Trophoblast cell (in vitro differentiated cells and primary cell): ENCODE measurements at regions not wholly inside any gene's neighbourhood (a gene's known extent, or its start where the extent isn't known, plus 50 kb on each side); places are given as distances from the start of the nearest gene placed in this dataset.
A peak's percentile ranks its signal among the peaks of the same experiment; 100 is the strongest.

Experiments used
- DNase-seq, 2 donors: peaks; one replicate each; pipeline ENCODE4 v3.0.0-alpha.2; 2016
- H2AFZ ChIP-seq: 2 replicates; pipeline ENCODE4 v1.6.1; 2013; ENCODE audit warnings: low read length, moderate library complexity, mild to moderate bottlenecking; ENCODE audit not compliant: insufficient read depth, poor library complexity
- H2AK5ac ChIP-seq: 2 replicates; pipeline ENCODE4 v1.6.1; 2013; ENCODE audit warnings: mild to moderate bottlenecking, low read length
- H2BK120ac ChIP-seq: 2 replicates; pipeline ENCODE4 v1.6.1; 2013; ENCODE audit warnings: low read length, mild to moderate bottlenecking, moderate library complexity; ENCODE audit not compliant: insufficient read depth, poor library complexity
- H2BK12ac ChIP-seq: 2 replicates; pipeline ENCODE4 v1.6.1; 2013; ENCODE audit warnings: mild to moderate bottlenecking, low read length, moderate library complexity
- H2BK5ac ChIP-seq: 2 replicates; pipeline ENCODE4 v1.6.1; 2013; ENCODE audit warnings: low read length, low read depth, moderate library complexity, mild to moderate bottlenecking; ENCODE audit not compliant: poor library complexity
- H3K14ac ChIP-seq: 2 replicates; pipeline ENCODE4 v1.6.1; 2013; ENCODE audit warnings: mild to moderate bottlenecking, low read length
- H3K18ac ChIP-seq: 2 replicates; pipeline ENCODE4 v1.6.1; 2013; ENCODE audit warnings: mild to moderate bottlenecking, low read length
- H3K23ac ChIP-seq: 2 replicates; pipeline ENCODE4 v1.6.1; 2013; ENCODE audit warnings: low read length
- H3K27ac ChIP-seq: 2 replicates; pipeline ENCODE4 v1.5.1; 2013; ENCODE audit warnings: low read depth, mild to moderate bottlenecking, inconsistent platforms, low read length, moderate library complexity
- H3K27me3 ChIP-seq: 2 replicates; pipeline ENCODE4 v1.6.1; 2013; ENCODE audit warnings: inconsistent platforms, mild to moderate bottlenecking, low read length, moderate library complexity; ENCODE audit not compliant: insufficient read depth
- H3K36me3 ChIP-seq, 2 experiments: 1 replicate in 1 of 2; 2 replicates in 1 of 2; pipeline ENCODE4 v1.6.1; 2013; ENCODE audit warnings: low read length in 2 of 2, mild to moderate bottlenecking in 2 of 2, moderate library complexity in 1 of 2; ENCODE audit not compliant: insufficient read depth in 2 of 2, control insufficient read depth in 1 of 2
- H3K4ac ChIP-seq: 2 replicates; pipeline ENCODE4 v1.6.1; 2013; ENCODE audit warnings: low read depth, mild to moderate bottlenecking, low read length, moderate library complexity
- H3K4me1 ChIP-seq, 2 experiments: 1 replicate in 1 of 2; 2 replicates in 1 of 2; pipeline ENCODE4 v1.6.1; 2013; ENCODE audit warnings: low read length in 2 of 2, mild to moderate bottlenecking in 2 of 2, moderate library complexity in 1 of 2; ENCODE audit not compliant: insufficient read depth in 2 of 2, control insufficient read depth in 1 of 2
- H3K4me2 ChIP-seq: 2 replicates; pipeline ENCODE4 v1.6.1; 2013; ENCODE audit warnings: inconsistent platforms, mild to moderate bottlenecking, low read length, moderate library complexity
- H3K4me3 ChIP-seq: 2 replicates; pipeline ENCODE4 v1.5.1; 2013; ENCODE audit warnings: mild to moderate bottlenecking, low read depth, low read length, inconsistent platforms
- H3K79me1 ChIP-seq: one replicate; pipeline ENCODE4 v1.6.1; 2013; ENCODE audit warnings: low read length
- H3K79me2 ChIP-seq: 2 replicates; pipeline ENCODE4 v1.6.1; 2013; ENCODE audit warnings: low read length, mild to moderate bottlenecking; ENCODE audit not compliant: control insufficient read depth, insufficient read depth, poor library complexity
- H3K9ac ChIP-seq: 2 replicates; pipeline ENCODE4 v1.6.1; 2013; ENCODE audit warnings: mild to moderate bottlenecking, low read length
- H3K9me3 ChIP-seq: 2 replicates; pipeline ENCODE4 v1.6.1; 2013; ENCODE audit warnings: low read depth, mild to moderate bottlenecking, control low read depth, inconsistent platforms, low read length; ENCODE audit not compliant: insufficient read depth
- H4K12ac ChIP-seq: 2 replicates; pipeline ENCODE4 v1.6.1; 2013; ENCODE audit warnings: low read depth, mild to moderate bottlenecking, low read length, moderate library complexity
- H4K8ac ChIP-seq: 2 replicates; pipeline ENCODE4 v1.6.1; 2013; ENCODE audit warnings: low read depth, mild to moderate bottlenecking, low read length, moderate library complexity
- H4K91ac ChIP-seq: one replicate; pipeline ENCODE4 v1.6.1; 2013; ENCODE audit warnings: low read depth, mild to moderate bottlenecking, low read length, moderate library complexity
- WGBS: extraction: QIAGEN DNeasy Blood & Tissue Kit; methylation state at CpG from one replicate; pipeline ENCODE4 v1.1.7; 2013; ENCODE audit warnings: missing lambda C conversion rate; ENCODE audit not compliant: insufficient read length, insufficient coverage; ENCODE audit errors: extremely low coverage; 5-methylcytosine and 5-hydroxymethylcytosine counted together

- no peak overlapping the region for H4K12ac ChIP-seq
Observed at GRCh38 chr7:116421298-116421697, 78.2 kb upstream of the CAV2 start.

GRCh38 chr7:116422683-116423082 is 76.9 kb upstream of the CAV2 start:
- Histone ChIP-seq H2BK120ac (no peak overlapping the region), H3K27me3 (no peaks in the 10 kb centered on the region), H4K12ac (no peak overlapping the region), H3K23ac (no peak overlapping the region), H2AFZ (no peak overlapping the region), H4K91ac (no peak overlapping the region), H2AK5ac (no peak overlapping the region), H2BK5ac (no peak overlapping the region), H3K79me1 (no peaks in the 10 kb centered on the region), H3K9me3 (no peaks in the 10 kb centered on the region), H2BK12ac (no peak overlapping the region), H4K8ac (no peak overlapping the region), H3K79me2 (no peaks in the 10 kb centered on the region), H3K9ac (no peak overlapping the region), H3K4me1 (peaks cover 0 to 5% of the 10 kb centered on the region in 2 experiments), H3K4me2 (no peak overlapping the region), H3K18ac (no peak overlapping the region), H3K27ac (no peak overlapping the region), H3K14ac (no peak overlapping the region), H3K4me3 (no peak overlapping the region), H3K4ac (no peak overlapping the region), H3K36me3 (no peaks in the 10 kb centered on the region)
- DNase-seq, result no peak

More at GRCh38 chr7:116421298-116421697, 78.2 kb upstream of the CAV2 start:
- Histone ChIP-seq H3K27me3 (no peaks in the 10 kb centered on the region), H3K9ac (no peak overlapping the region), H4K8ac (no peak overlapping the region), H3K4ac (no peak overlapping the region), H3K4me1 (peaks cover 0 to 6% of the 10 kb centered on the region in 2 experiments), H3K18ac (no peak overlapping the region), H3K79me1 (no peaks in the 10 kb centered on the region), H2BK12ac (no peak overlapping the region), H3K4me3 (no peak overlapping the region), H3K27ac (no peak overlapping the region), H2AK5ac (no peak overlapping the region), H3K23ac (no peak overlapping the region), H3K9me3 (no peaks in the 10 kb centered on the region), H3K14ac (no peak overlapping the region), H3K79me2 (no peaks in the 10 kb centered on the region), H2BK5ac (no peak overlapping the region), H3K4me2 (no peak overlapping the region), H4K91ac (no peak overlapping the region), H3K36me3 (no peaks in the 10 kb centered on the region), H2AFZ (no peak overlapping the region), H2BK120ac (no peak overlapping the region)
- DNase-seq, result no peak
- no CpG with 5 or more reads among the region's 1 CpG for whole genome bisulfite sequencing

GRCh38 chr7:116423499-116423898 is 76.0 kb upstream of the CAV2 start:
- no peak overlapping the region for H3K4me3 ChIP-seq
- H3K23ac ChIP-seq, result no peak overlapping the region
- H4K8ac ChIP-seq, result no peak overlapping the region
- no peak overlapping the region for H4K12ac ChIP-seq
- H2BK120ac ChIP-seq, result no peak overlapping the region
- no peak overlapping the region for H3K4me2 ChIP-seq
- no peak overlapping the region for H2AFZ ChIP-seq
- no peaks in the 10 kb centered on the region for H3K4me1 ChIP-seq
- H2BK5ac ChIP-seq, result peak overlapping the region; percentile 49
- H3K18ac ChIP-seq, result no peak overlapping the region
- no peaks in the 10 kb centered on the region for H3K79me2 ChIP-seq
- no peak overlapping the region for H3K27ac ChIP-seq
- no peak overlapping the region for H3K9ac ChIP-seq
- H3K9me3 ChIP-seq, result no peaks in the 10 kb centered on the region
- H2BK12ac ChIP-seq, result no peak overlapping the region
- no peaks in the 10 kb centered on the region for H3K36me3 ChIP-seq
- no peak for DNase-seq
- H3K79me1 ChIP-seq, result no peaks in the 10 kb centered on the region
- no peak overlapping the region for H3K14ac ChIP-seq
- WGBS, result no CpG with 5 or more reads among the region's 3 CpGs
- no peak overlapping the region for H4K91ac ChIP-seq
- H3K27me3 ChIP-seq, result no peaks in the 10 kb centered on the region
- no peak overlapping the region for H3K4ac ChIP-seq
- H2AK5ac ChIP-seq, result no peak overlapping the region

GRCh38 chr7:116425647-116426209 is 73.8 kb upstream of the CAV2 start:
- Histone ChIP-seq H2BK120ac (no peak overlapping the region), H3K79me1 (no peaks in the 10 kb centered on the region), H4K8ac (no peak overlapping the region), H2BK5ac (no peak overlapping the region), H3K79me2 (no peaks in the 10 kb centered on the region), H3K4me2 (no peak overlapping the region), H2AFZ (no peak overlapping the region), H3K18ac (no peak overlapping the region), H3K4me1 (no peaks in the 10 kb centered on the region), H3K36me3 (no peaks in the 10 kb centered on the region), H3K23ac (no peak overlapping the region), H4K91ac (no peak overlapping the region), H4K12ac (no peak overlapping the region), H3K14ac (no peak overlapping the region), H3K27me3 (no peaks in the 10 kb centered on the region), H3K9ac (no peak overlapping the region), H3K4me3 (no peak overlapping the region), H3K27ac (no peak overlapping the region), H2BK12ac (no peak overlapping the region), H3K4ac (no peak overlapping the region), H2AK5ac (no peak overlapping the region), H3K9me3 (no peaks in the 10 kb centered on the region)
- no peak for DNase-seq
- no CpG with 5 or more reads among the region's 3 CpGs for WGBS
